ENCODE measurements at regions not wholly inside any gene's neighbourhood (a gene's known extent, or its start where the extent isn't known, plus 50 kb on each side); places are given as distances from the start of the nearest gene placed in this dataset.

- TF ChIP-seq ATF3 (IDR thresholded peaks at IDR 0.05; ENCODE audit: borderline replicate concordance, extremely low read depth, low read depth, low read length) (no peak), HDAC2 (IDR thresholded peaks at IDR 0.05) (no peak)
- TF ChIP-seq, protein P1, sequence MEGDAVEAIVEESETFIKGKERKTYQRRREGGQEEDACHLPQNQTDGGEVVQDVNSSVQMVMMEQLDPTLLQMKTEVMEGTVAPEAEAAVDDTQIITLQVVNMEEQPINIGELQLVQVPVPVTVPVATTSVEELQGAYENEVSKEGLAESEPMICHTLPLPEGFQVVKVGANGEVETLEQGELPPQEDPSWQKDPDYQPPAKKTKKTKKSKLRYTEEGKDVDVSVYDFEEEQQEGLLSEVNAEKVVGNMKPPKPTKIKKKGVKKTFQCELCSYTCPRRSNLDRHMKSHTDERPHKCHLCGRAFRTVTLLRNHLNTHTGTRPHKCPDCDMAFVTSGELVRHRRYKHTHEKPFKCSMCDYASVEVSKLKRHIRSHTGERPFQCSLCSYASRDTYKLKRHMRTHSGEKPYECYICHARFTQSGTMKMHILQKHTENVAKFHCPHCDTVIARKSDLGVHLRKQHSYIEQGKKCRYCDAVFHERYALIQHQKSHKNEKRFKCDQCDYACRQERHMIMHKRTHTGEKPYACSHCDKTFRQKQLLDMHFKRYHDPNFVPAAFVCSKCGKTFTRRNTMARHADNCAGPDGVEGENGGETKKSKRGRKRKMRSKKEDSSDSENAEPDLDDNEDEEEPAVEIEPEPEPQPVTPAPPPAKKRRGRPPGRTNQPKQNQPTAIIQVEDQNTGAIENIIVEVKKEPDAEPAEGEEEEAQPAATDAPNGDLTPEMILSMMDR (IDR thresholded peaks at IDR 0.05 in 2 of 3, conservative IDR thresholded peaks at IDR 0.05 in 1 of 3; ENCODE audit: control insufficient read depth in 2 of 3, extremely low read depth in 1 of 3, insufficient read depth in 1 of 3, low read depth in 3 of 3, low read length in 3 of 3) = no peak
These were observed 1136.3 kb upstream of the B3GALT2 start for GRCh38 chr1:194322751-194323150.
